ENCODE measurements at regions not wholly inside any gene's neighbourhood (a gene's known extent, or its start where the extent isn't known, plus 50 kb on each side); places are given as distances from the start of the nearest gene placed in this dataset.

- Histone ChIP-seq H3K27ac (ENCODE audit: insufficient read depth, low read depth, low read length) (no peak overlapping the region), H3K27me3 (ENCODE audit: control insufficient read depth in 2 of 2, insufficient read depth in 2 of 2, low read length in 2 of 2) (peaks cover 0 to 9% of the 10 kb centered on the region in 2 experiments), H3K4me2 (ENCODE audit: insufficient read depth, low read length) (no peak overlapping the region), H2AFZ (ENCODE audit: low read depth, low read length) (no peak overlapping the region), H3K4me3 (replicated peaks in 1 of 3; ENCODE audit: insufficient read depth in 1 of 3, low read depth in 1 of 3, low read length in 3 of 3) (no peak overlapping the region), H3K36me3 (ENCODE audit: control insufficient read depth in 2 of 2, extremely low read depth in 1 of 2, insufficient read depth in 2 of 2, low read length in 2 of 2) (no peaks in the 10 kb centered on the region), H3K9me1 (replicated peaks; ENCODE audit: control insufficient read depth, extremely low read depth, insufficient read depth, low read length) (no peaks in the 10 kb centered on the region), H3K79me2 (ENCODE audit: control insufficient read depth, insufficient read depth, low read length) (no peaks in the 10 kb centered on the region), H3K9ac (replicated peaks; ENCODE audit: extremely low read depth, insufficient read depth, low read length) (no peak overlapping the region), H3K9me3 (replicated peaks; ENCODE audit: control insufficient read depth, insufficient read depth, low read length) (no peaks in the 10 kb centered on the region), H3K4me1 (ENCODE audit: control insufficient read depth, extremely low read depth, insufficient read depth, low read length) (no peaks in the 10 kb centered on the region), H4K20me1 (replicated peaks; ENCODE audit: control insufficient read depth, extremely low read depth, insufficient read depth, low read length) (no peaks in the 10 kb centered on the region)
- DNase-seq (ENCODE audit: low read depth, low spot score) = no peak
- no peak for FAIRE-seq
- POLR2A ChIA-PET = no interaction called here
- CTCF ChIA-PET = interaction anchor here (1.1 to 1.3 kb wide), 2 partner anchors 13 to 360 kb away, joined by 3 to 6 read pairs; no protein-coding TSS in a partner anchor
- BruUV-seq (replicated peaks) = no TSS peak
- intact Hi-C loops (cut with micrococcal nuclease) (no loop called here), dilution Hi-C loops (cut with MboI; ENCODE audit: extremely low pct_ligation_motif_present, low sequenced_read_pairs) (no loop called here)
- no peak for TF ChIP-seq POLR2AphosphoS5 (IDR thresholded peaks at IDR 0.05; ENCODE audit: insufficient read depth, low read depth, low read length)
- no peak for TF ChIP-seq POLR2A (IDR thresholded peaks at IDR 0.05; ENCODE audit: low read depth, low read length)
- no peak for TF ChIP-seq JUN (IDR thresholded peaks at IDR 0.05; ENCODE audit: borderline replicate concordance, insufficient read depth, insufficient read length, low read depth)
- TF ChIP-seq EZH2 (IDR thresholded peaks at IDR 0.05; ENCODE audit: borderline replicate concordance, low read depth, low read length, severe bottlenecking) = no peak
- TF ChIP-seq GATA2 (IDR thresholded peaks at IDR 0.05; ENCODE audit: insufficient read depth, insufficient read length, low read depth, low read length) = no peak
- TF ChIP-seq CTCF (IDR thresholded peaks at IDR 0.05; ENCODE audit: extremely low read depth in 1 of 2, insufficient read depth in 1 of 2, low read depth in 1 of 2, low read length in 2 of 2) = no peak
- TF ChIP-seq MYC (IDR thresholded peaks at IDR 0.05; ENCODE audit: low read depth, low read length) = no peak
- TF ChIP-seq MAX (IDR thresholded peaks at IDR 0.05; ENCODE audit: insufficient read depth, insufficient read length) = no peak
- no peak for TF ChIP-seq FOS (IDR thresholded peaks at IDR 0.05; ENCODE audit: borderline replicate concordance, insufficient read depth, low read length)
These were observed 125.9 kb upstream of the SYT13 start for GRCh38 chr11:45412051-45412471.

Measured in endothelial cell of umbilical vein (primary cell).